CD4-positive, alpha-beta T cell (primary cell): ENCODE measurements at regions not wholly inside any gene's neighbourhood (a gene's known extent, or its start where the extent isn't known, plus 50 kb on each side); places are given as distances from the start of the nearest gene placed in this dataset.
A peak's percentile ranks its signal among the peaks of the same experiment; 100 is the strongest.

Experiments used
- ATAC-seq: fragments of 200-7000 bp; cut with Tn5 transposase; one replicate; pipeline ENCODE4 v1.10.0; 2022; ENCODE audit warnings: mild to moderate bottlenecking; ENCODE audit not compliant: poor library complexity
- CTCF ChIA-PET: fragments of 350-600 bp; sonication (Branson Sonifier 250); formaldehyde crosslinking; loops from one replicate; lab custom pipeline; 2021; ENCODE audit warnings: antibody characterized with exemption, inconsistent platforms; lab: Charles Lee
- POLR2A ChIA-PET: fragments of 350-600 bp; sonication (Branson Sonifier 250); formaldehyde crosslinking; loops from one replicate; lab custom pipeline; 2021; ENCODE audit warnings: antibody characterized with exemption, inconsistent platforms; lab: Charles Lee
- DNase-seq, 14 experiments: peaks; one replicate each; pipeline ENCODE4 v3.0.0-alpha.2; 2013 to 2020; ENCODE audit warnings: mixed read lengths in 2 of 14
- H3K27ac ChIP-seq, 2 donors: one replicate each; pipeline versions ENCODE4 v1.5.1 to v1.7.0; 2013; ENCODE audit warnings: low read length in 2 of 2, low read depth in 1 of 2, mild to moderate bottlenecking in 1 of 2
- H3K27me3 ChIP-seq, 2 experiments: 1 replicate in 1 of 2; 2 replicates in 1 of 2; pipeline versions ENCODE4 v1.6.1 to v1.7.0; 2013; ENCODE audit warnings: low read length in 2 of 2, control low read depth in 1 of 2, mild to moderate bottlenecking in 1 of 2, moderate library complexity in 1 of 2; ENCODE audit not compliant: insufficient read depth in 2 of 2, control insufficient read depth in 1 of 2
- H3K36me3 ChIP-seq: one replicate; pipeline ENCODE4 v1.6.1; 2013; ENCODE audit warnings: low read length, control low read depth; ENCODE audit not compliant: insufficient read depth
- H3K4me1 ChIP-seq: one replicate; pipeline ENCODE4 v1.6.1; 2013; ENCODE audit warnings: low read length, control low read depth; ENCODE audit not compliant: insufficient read depth
- H3K4me3 ChIP-seq: one replicate; pipeline ENCODE4 v1.5.1; 2013; ENCODE audit warnings: mild to moderate bottlenecking, low read length, moderate library complexity
- H3K9me3 ChIP-seq, 2 experiments: 1 replicate in 1 of 2; 2 replicates in 1 of 2; pipeline versions ENCODE4 v1.6.1 to v1.7.0; 2013; ENCODE audit warnings: low read length in 2 of 2, mild to moderate bottlenecking in 2 of 2, control low read depth in 1 of 2, moderate library complexity in 1 of 2; ENCODE audit not compliant: control insufficient read depth in 1 of 2, insufficient read depth in 1 of 2
- H3K27ac Mint-ChIP-seq: one replicate; pipeline ENCODE4 v1.8.0; 2020; ENCODE audit warnings: mixed read lengths
- H3K27me3 Mint-ChIP-seq: one replicate; pipeline ENCODE4 v1.8.0; 2021; ENCODE audit warnings: mixed read lengths
- H3K36me3 Mint-ChIP-seq: one replicate; pipeline ENCODE4 v1.8.0; 2021; ENCODE audit warnings: low read depth, mixed read lengths
- H3K4me1 Mint-ChIP-seq: one replicate; pipeline ENCODE4 v1.8.0; 2021; ENCODE audit warnings: low read depth, mixed read lengths
- H3K4me3 Mint-ChIP-seq: one replicate; pipeline ENCODE4 v1.8.0; 2020; ENCODE audit warnings: mild to moderate bottlenecking, mixed read lengths
- H3K9me3 Mint-ChIP-seq: one replicate; pipeline ENCODE4 v1.8.0; 2020; ENCODE audit warnings: mixed read lengths
- intact Hi-C, 2 experiments: fragments of 100-400 bp; cut with DNase I in 1 of 2; cut with micrococcal nuclease in 1 of 2; formaldehyde crosslinking; loops; one replicate each; pipeline versions ENCODE4 v1.15.1 to v1.9.0; 2023 to 2025; cut with DNase I, micrococcal nuclease
- TF ChIP-seq, protein P1 (sequence below): fragments of 200-600 bp; IDR thresholded peaks from one replicate; pipeline ENCODE4 v1.8.0; 2022; ENCODE audit warnings: antibody characterized with exemption, mild to moderate bottlenecking

DNA sequence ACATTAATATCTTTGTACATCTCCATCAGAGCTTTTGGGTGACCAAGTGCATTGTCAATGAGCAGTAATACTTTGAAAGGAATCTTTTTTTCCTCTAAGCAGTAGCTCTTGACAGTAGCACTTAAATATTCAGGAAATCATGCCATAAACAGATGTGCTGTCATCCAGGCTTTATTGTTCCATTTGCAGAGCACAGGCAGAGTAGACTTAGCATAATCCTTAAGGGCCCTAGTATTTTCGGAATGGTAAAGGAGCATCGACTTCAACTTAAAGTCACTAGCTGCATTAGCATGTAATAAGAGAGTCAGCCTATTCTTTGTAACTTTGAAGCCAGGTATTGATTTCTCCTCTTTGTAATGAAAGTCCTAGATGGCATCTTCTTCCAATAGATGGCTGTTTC lies 121.8 kb upstream of the CWC22 start:
- CTCF ChIA-PET = no interaction called here
- TF ChIP-seq, protein P1, sequence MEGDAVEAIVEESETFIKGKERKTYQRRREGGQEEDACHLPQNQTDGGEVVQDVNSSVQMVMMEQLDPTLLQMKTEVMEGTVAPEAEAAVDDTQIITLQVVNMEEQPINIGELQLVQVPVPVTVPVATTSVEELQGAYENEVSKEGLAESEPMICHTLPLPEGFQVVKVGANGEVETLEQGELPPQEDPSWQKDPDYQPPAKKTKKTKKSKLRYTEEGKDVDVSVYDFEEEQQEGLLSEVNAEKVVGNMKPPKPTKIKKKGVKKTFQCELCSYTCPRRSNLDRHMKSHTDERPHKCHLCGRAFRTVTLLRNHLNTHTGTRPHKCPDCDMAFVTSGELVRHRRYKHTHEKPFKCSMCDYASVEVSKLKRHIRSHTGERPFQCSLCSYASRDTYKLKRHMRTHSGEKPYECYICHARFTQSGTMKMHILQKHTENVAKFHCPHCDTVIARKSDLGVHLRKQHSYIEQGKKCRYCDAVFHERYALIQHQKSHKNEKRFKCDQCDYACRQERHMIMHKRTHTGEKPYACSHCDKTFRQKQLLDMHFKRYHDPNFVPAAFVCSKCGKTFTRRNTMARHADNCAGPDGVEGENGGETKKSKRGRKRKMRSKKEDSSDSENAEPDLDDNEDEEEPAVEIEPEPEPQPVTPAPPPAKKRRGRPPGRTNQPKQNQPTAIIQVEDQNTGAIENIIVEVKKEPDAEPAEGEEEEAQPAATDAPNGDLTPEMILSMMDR = no peak
- no peak overlapping the region for H3K4me3 ChIP-seq
- ATAC-seq = no peak
- no peak for DNase-seq
- Mint-ChIP-seq H3K4me3 (no peak overlapping the region), H3K36me3 (no peaks in the 10 kb centered on the region), H3K9me3 (no peaks in the 10 kb centered on the region), H3K4me1 (peaks cover 5% of the 10 kb centered on the region), H3K27ac (no peak overlapping the region), H3K27me3 (peaks cover 20% of the 10 kb centered on the region)
- peaks cover 0 to 10% of the 10 kb centered on the region in 2 experiments for H3K27me3 ChIP-seq
- H3K9me3 ChIP-seq = no peaks in the 10 kb centered on the region
- no peaks in the 10 kb centered on the region for H3K36me3 ChIP-seq
- no peak overlapping the region for H3K27ac ChIP-seq
- H3K4me1 ChIP-seq = no peaks in the 10 kb centered on the region
- intact Hi-C loops = loop anchor here (5.0 to 10.0 kb wide), 3 partner anchors 1336 to 1776 kb away; no protein-coding TSS in a partner anchor
- POLR2A ChIA-PET = no interaction called here

- no peak overlapping the region for H3K4me3 Mint-ChIP-seq
- H3K27ac Mint-ChIP-seq = no peak overlapping the region
- POLR2A ChIA-PET = no interaction called here
Measured at GRCh38 chr2:180125245-180125962, 118.3 kb upstream of the CWC22 start.

DNA sequence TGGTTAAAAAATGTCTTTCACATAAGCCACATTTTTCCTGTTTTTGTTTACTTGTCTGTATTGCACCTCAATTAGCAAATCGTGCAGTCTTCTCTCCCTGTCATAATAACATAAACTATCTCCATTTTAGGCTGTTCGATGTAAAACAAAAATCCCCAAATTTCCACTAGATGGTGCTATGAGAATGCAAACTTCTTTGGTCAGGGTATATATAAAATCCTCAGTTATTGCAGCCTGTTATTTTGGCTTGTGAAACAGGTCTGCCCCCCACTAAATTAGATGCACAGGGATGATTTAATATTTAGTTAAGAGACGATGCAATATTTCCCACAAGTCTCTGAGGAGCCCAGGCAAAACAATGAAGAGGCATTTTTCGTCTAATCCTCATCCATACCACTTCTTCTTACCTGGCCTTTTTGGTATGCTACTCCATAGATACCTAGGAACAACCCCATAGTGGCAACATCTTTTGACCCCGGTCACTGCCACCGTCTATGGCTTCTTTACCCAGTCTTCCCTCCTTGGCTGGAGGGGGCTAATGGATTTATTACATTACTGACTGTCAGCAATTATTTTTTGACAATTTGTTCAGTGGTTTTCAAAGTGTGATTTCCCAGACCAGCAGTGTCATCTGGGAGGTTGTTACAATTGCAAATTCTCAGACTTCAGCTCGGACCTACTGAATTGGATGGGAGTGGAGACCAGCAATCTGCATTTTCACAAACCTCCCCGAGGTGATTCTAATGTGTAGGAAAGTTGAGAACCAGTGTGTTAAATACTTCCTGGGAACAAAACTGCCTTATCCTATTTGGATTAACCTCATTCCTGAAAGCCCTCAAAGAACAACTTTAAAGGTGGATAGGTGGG lies 117.4 kb upstream of the CWC22 start:
- Histone ChIP-seq H3K27ac (no peak overlapping the region), H3K4me3 (no peak overlapping the region), H3K9me3 (no peaks in the 10 kb centered on the region), H3K4me1 (no peaks in the 10 kb centered on the region), H3K27me3 (peaks cover 0 to 13% of the 10 kb centered on the region in 2 experiments), H3K36me3 (no peaks in the 10 kb centered on the region)
- ATAC-seq (peak; percentile 59), DNase-seq (peak in 3 of 14 experiments; percentile 55 to 64 (median 57))
- peaks cover 22% of the 10 kb centered on the region for H3K27me3 Mint-ChIP-seq
- POLR2A ChIA-PET = no interaction called here
- CTCF ChIA-PET = interaction anchor here (1.2 to 1.9 kb wide), 3 partner anchors 34 to 934 kb away, joined by 3 to 11 read pairs (median 11); no protein-coding TSS in a partner anchor
- H3K4me1 Mint-ChIP-seq = peaks cover 5% of the 10 kb centered on the region
- H3K36me3 Mint-ChIP-seq = no peaks in the 10 kb centered on the region
- TF ChIP-seq, protein P1 = peak; percentile 63
- intact Hi-C loops = loop anchor here (1.0 to 10.0 kb wide), 6 partner anchors 934 to 1780 kb away; no protein-coding TSS in a partner anchor
- no peak overlapping the region for H3K4me3 Mint-ChIP-seq
- H3K9me3 Mint-ChIP-seq = no peaks in the 10 kb centered on the region
- no peak overlapping the region for H3K27ac Mint-ChIP-seq

More at GRCh38 chr2:180125245-180125962, 118.3 kb upstream of the CWC22 start:
- intact Hi-C loops = loop anchor here (1.0 to 10.0 kb wide), 6 partner anchors 933 to 1779 kb away; no protein-coding TSS in a partner anchor
- Histone ChIP-seq H3K36me3 (no peaks in the 10 kb centered on the region), H3K4me3 (no peak overlapping the region), H3K27me3 (peaks cover 0 to 13% of the 10 kb centered on the region in 2 experiments), H3K9me3 (no peaks in the 10 kb centered on the region), H3K4me1 (no peaks in the 10 kb centered on the region), H3K27ac (no peak overlapping the region)
- Mint-ChIP-seq H3K9me3 (no peaks in the 10 kb centered on the region), H3K4me1 (peaks cover 5% of the 10 kb centered on the region), H3K36me3 (no peaks in the 10 kb centered on the region), H3K27me3 (peaks cover 20% of the 10 kb centered on the region)
- TF ChIP-seq, protein P1 = peak; percentile 34
- ATAC-seq (peak; percentile 77), DNase-seq (peak in 12 of 14 experiments; percentile 3 to 81 (median 28))
- CTCF ChIA-PET = interaction anchor here (0.6 to 1.6 kb wide), 3 partner anchors 8 to 1542 kb away, joined by 3 to 11 read pairs (median 6); no protein-coding TSS in a partner anchor
